ENCODE measurements at regions not wholly inside any gene's neighbourhood (a gene's known extent, or its start where the extent isn't known, plus 50 kb on each side); places are given as distances from the start of the nearest gene placed in this dataset.

GRCh38 chr14:59116984-59117415 lies 71.5 kb upstream of the DAAM1 start:
- peaks cover 1% of the 10 kb centered on the region for H3K9me3 Mint-ChIP-seq
- no peak for DNase-seq
- Histone ChIP-seq H3K36me3 (ENCODE audit: control insufficient read depth, insufficient read depth, low read length) (no peaks in the 10 kb centered on the region), H3K4me1 (ENCODE audit: control insufficient read depth, insufficient read depth, low read length) (no peaks in the 10 kb centered on the region), H3K9me3 (ENCODE audit: control insufficient read depth, low read length) (no peaks in the 10 kb centered on the region), H3K27ac (ENCODE audit: low read depth, low read length) (no peak overlapping the region), H3K4me3 (ENCODE audit: low read length) (no peak overlapping the region), H3K9ac (ENCODE audit: extremely low read depth, low read length, poor library complexity, severe bottlenecking) (no peak overlapping the region), H3K27me3 (ENCODE audit: control insufficient read depth, insufficient read depth, low read length, poor library complexity, severe bottlenecking) (no peaks in the 10 kb centered on the region)
- 89 to 100% methylated on average over 1 to 2 of the region's 2 CpGs for WGBS, 2 experiments (ENCODE audit: insufficient coverage in 1 of 2, insufficient read length in 1 of 2)
- H3K4me3 Mint-ChIP-seq: no peak overlapping the region
- no peak for TF ChIP-seq CTCF (conservative IDR thresholded peaks at IDR 0.05)
- no peaks in the 10 kb centered on the region for H3K27me3 Mint-ChIP-seq (ENCODE audit: insufficient read depth)
- H3K36me3 Mint-ChIP-seq (ENCODE audit: low read depth): no peaks in the 10 kb centered on the region
- H3K4me1 Mint-ChIP-seq: peaks cover 9% of the 10 kb centered on the region
- no peak overlapping the region for H3K27ac Mint-ChIP-seq

- no peak overlapping the region for H3K27ac ChIP-seq (ENCODE audit: low read depth, low read length)
- Mint-ChIP-seq H3K9me3 (no peaks in the 10 kb centered on the region), H3K4me3 (no peak overlapping the region), H3K4me1 (peaks cover 9% of the 10 kb centered on the region), H3K27me3 (ENCODE audit: insufficient read depth) (no peaks in the 10 kb centered on the region), H3K27ac (no peak overlapping the region), H3K36me3 (ENCODE audit: low read depth) (no peaks in the 10 kb centered on the region)
- H3K9me3 ChIP-seq (ENCODE audit: control insufficient read depth, low read length): no peaks in the 10 kb centered on the region
- WGBS, 2 experiments (ENCODE audit: insufficient coverage in 1 of 2, insufficient read length in 1 of 2): 78 to 96% methylated on average over 2 of the region's 2 CpGs
- DNase-seq: no peak
- H3K4me1 ChIP-seq (ENCODE audit: control insufficient read depth, insufficient read depth, low read length): no peaks in the 10 kb centered on the region
- no peak for TF ChIP-seq CTCF (conservative IDR thresholded peaks at IDR 0.05)
- H3K36me3 ChIP-seq (ENCODE audit: control insufficient read depth, insufficient read depth, low read length): no peaks in the 10 kb centered on the region
- H3K4me3 ChIP-seq (ENCODE audit: low read length): no peak overlapping the region
- no peak overlapping the region for H3K9ac ChIP-seq (ENCODE audit: extremely low read depth, low read length, poor library complexity, severe bottlenecking)
- H3K27me3 ChIP-seq (ENCODE audit: control insufficient read depth, insufficient read depth, low read length, poor library complexity, severe bottlenecking): no peaks in the 10 kb centered on the region
Observed at GRCh38 chr14:59117754-59118528, 70.5 kb upstream of the DAAM1 start.

GRCh38 chr14:59120921-59121320 lies 67.5 kb upstream of the DAAM1 start:
- Mint-ChIP-seq H3K36me3 (ENCODE audit: low read depth) (no peaks in the 10 kb centered on the region), H3K9me3 (no peaks in the 10 kb centered on the region), H3K4me3 (no peak overlapping the region), H3K27ac (no peak overlapping the region), H3K4me1 (peaks cover 9% of the 10 kb centered on the region), H3K27me3 (ENCODE audit: insufficient read depth) (no peaks in the 10 kb centered on the region)
- Histone ChIP-seq H3K36me3 (ENCODE audit: control insufficient read depth, insufficient read depth, low read length) (no peaks in the 10 kb centered on the region), H3K4me1 (ENCODE audit: control insufficient read depth, insufficient read depth, low read length) (no peaks in the 10 kb centered on the region), H3K9ac (ENCODE audit: extremely low read depth, low read length, poor library complexity, severe bottlenecking) (no peak overlapping the region), H3K27ac (ENCODE audit: low read depth, low read length) (no peak overlapping the region), H3K27me3 (ENCODE audit: control insufficient read depth, insufficient read depth, low read length, poor library complexity, severe bottlenecking) (no peaks in the 10 kb centered on the region), H3K9me3 (ENCODE audit: control insufficient read depth, low read length) (no peaks in the 10 kb centered on the region), H3K4me3 (ENCODE audit: low read length) (no peak overlapping the region)
- no peak for TF ChIP-seq CTCF (conservative IDR thresholded peaks at IDR 0.05)
- 83 to 91% methylated on average over 1 of the region's 1 CpG for WGBS, 2 experiments (ENCODE audit: insufficient coverage in 1 of 2, insufficient read length in 1 of 2)
- no peak for DNase-seq

Data from endodermal cell (in vitro differentiated cells).